Ascending aorta (tissue), 2 donors: ENCODE measurements at regions not wholly inside any gene's neighbourhood (a gene's known extent, or its start where the extent isn't known, plus 50 kb on each side); places are given as distances from the start of the nearest gene placed in this dataset.

Source experiments
- DNase-seq, 2 donors: peaks; one replicate each; pipeline ENCODE4 v3.0.0-alpha.2; 2019; ENCODE audit warnings: low spot score in 2 of 2
- H3K27ac ChIP-seq, 2 donors: fragments of 200-600 bp; sonication (generic); one replicate each; pipeline ENCODE4 v1.5.1; 2016 to 2017; ENCODE audit warnings: mild to moderate bottlenecking in 1 of 2
- H3K27me3 ChIP-seq: fragments of 200-600 bp; sonication (generic); one replicate; pipeline ENCODE4 v1.5.1; 2017
- H3K36me3 ChIP-seq, 2 donors: fragments of 200-600 bp; sonication (generic); one replicate each; pipeline ENCODE4 v1.5.1; 2016
- H3K4me1 ChIP-seq, 2 donors: fragments of 200-600 bp; sonication (generic); one replicate each; pipeline ENCODE4 v1.5.1; 2016 to 2017; ENCODE audit warnings: mild to moderate bottlenecking in 1 of 2
- H3K4me3 ChIP-seq, 2 donors: fragments of 200-600 bp; sonication (generic); one replicate each; pipeline ENCODE4 v1.5.1; 2016 to 2017; ENCODE audit warnings: mild to moderate bottlenecking in 1 of 2
- H3K9me3 ChIP-seq, 2 donors: fragments of 200-600 bp; sonication (generic); one replicate each; pipeline ENCODE4 v1.5.1; 2016
- intact Hi-C: fragments of 100-400 bp; cut with DNase I; formaldehyde crosslinking; loops from one replicate; pipeline ENCODE4 v1.15.1; 2023
- TF ChIP-seq, protein P1 (sequence below), 3 experiments: fragments of 200-600 bp in 2 of 3; fragments of 450-650 bp in 1 of 3; sonication (generic) in 2 of 3; IDR thresholded peaks; one replicate each; pipeline ENCODE4 v1.5.1; 2016 to 2019; ENCODE audit warnings: antibody characterized with exemption in 3 of 3, mild to moderate bottlenecking in 1 of 3, moderate library complexity in 1 of 3

DNA sequence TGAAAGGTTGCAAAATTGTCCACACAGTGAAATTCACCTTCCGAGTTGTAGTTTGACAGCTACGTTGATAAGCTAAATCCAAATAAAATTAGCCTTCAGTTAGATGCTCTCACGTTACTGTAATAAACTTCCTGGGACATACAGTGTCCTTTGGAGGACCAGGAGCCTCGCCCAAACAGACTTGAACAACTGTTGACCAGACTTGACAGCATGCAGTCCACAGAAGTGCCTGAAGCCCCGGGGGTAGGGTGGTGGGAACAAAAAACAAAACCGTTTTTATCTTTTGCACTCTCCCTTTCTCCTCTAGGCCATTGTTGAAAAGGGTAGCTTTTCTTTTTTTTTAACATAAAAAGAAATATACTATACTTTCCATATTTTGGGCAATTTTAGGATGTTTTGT lies 172.8 kb upstream of the SAMSN1 start:
- TF ChIP-seq, protein P1, sequence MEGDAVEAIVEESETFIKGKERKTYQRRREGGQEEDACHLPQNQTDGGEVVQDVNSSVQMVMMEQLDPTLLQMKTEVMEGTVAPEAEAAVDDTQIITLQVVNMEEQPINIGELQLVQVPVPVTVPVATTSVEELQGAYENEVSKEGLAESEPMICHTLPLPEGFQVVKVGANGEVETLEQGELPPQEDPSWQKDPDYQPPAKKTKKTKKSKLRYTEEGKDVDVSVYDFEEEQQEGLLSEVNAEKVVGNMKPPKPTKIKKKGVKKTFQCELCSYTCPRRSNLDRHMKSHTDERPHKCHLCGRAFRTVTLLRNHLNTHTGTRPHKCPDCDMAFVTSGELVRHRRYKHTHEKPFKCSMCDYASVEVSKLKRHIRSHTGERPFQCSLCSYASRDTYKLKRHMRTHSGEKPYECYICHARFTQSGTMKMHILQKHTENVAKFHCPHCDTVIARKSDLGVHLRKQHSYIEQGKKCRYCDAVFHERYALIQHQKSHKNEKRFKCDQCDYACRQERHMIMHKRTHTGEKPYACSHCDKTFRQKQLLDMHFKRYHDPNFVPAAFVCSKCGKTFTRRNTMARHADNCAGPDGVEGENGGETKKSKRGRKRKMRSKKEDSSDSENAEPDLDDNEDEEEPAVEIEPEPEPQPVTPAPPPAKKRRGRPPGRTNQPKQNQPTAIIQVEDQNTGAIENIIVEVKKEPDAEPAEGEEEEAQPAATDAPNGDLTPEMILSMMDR (IDR thresholded peaks at IDR 0.05): no peak
- no peaks in the 10 kb centered on the region for H3K4me1 ChIP-seq
- H3K27ac ChIP-seq: no peak overlapping the region
- H3K4me3 ChIP-seq: no peak overlapping the region
- no peaks in the 10 kb centered on the region for H3K36me3 ChIP-seq
- no peaks in the 10 kb centered on the region for H3K9me3 ChIP-seq
- no peak for DNase-seq
- H3K27me3 ChIP-seq: no peaks in the 10 kb centered on the region
- intact Hi-C loops: no loop called here

GRCh38 chr21:14716761-14717396 lies 170.8 kb upstream of the SAMSN1 start:
- TF ChIP-seq, protein P1 (IDR thresholded peaks at IDR 0.05): no peak
- DNase-seq: no peak
- Histone ChIP-seq H3K4me1 (no peaks in the 10 kb centered on the region), H3K27me3 (no peaks in the 10 kb centered on the region), H3K4me3 (no peak overlapping the region), H3K36me3 (no peaks in the 10 kb centered on the region), H3K27ac (no peak overlapping the region), H3K9me3 (no peaks in the 10 kb centered on the region)
- intact Hi-C loops: no loop called here

GRCh38 chr21:14713109-14713508 lies 167.0 kb upstream of the SAMSN1 start:
- intact Hi-C loops: no loop called here
- H3K27me3 ChIP-seq: no peaks in the 10 kb centered on the region
- no peaks in the 10 kb centered on the region for H3K36me3 ChIP-seq
- no peaks in the 10 kb centered on the region for H3K4me1 ChIP-seq
- TF ChIP-seq, protein P1 (IDR thresholded peaks at IDR 0.05): no peak
- H3K9me3 ChIP-seq: no peaks in the 10 kb centered on the region
- no peak overlapping the region for H3K4me3 ChIP-seq
- H3K27ac ChIP-seq: no peak overlapping the region
- DNase-seq: no peak

- H3K9me3 ChIP-seq: no peaks in the 10 kb centered on the region
- no peaks in the 10 kb centered on the region for H3K27me3 ChIP-seq
- no peak overlapping the region for H3K27ac ChIP-seq
- no peaks in the 10 kb centered on the region for H3K4me1 ChIP-seq
- no peaks in the 10 kb centered on the region for H3K36me3 ChIP-seq
- intact Hi-C loops: no loop called here
- no peak for DNase-seq
- H3K4me3 ChIP-seq: no peak overlapping the region
- TF ChIP-seq, protein P1 (IDR thresholded peaks at IDR 0.05): no peak
Measured at GRCh38 chr21:14712121-14712715, 166.1 kb upstream of the SAMSN1 start.

DNA sequence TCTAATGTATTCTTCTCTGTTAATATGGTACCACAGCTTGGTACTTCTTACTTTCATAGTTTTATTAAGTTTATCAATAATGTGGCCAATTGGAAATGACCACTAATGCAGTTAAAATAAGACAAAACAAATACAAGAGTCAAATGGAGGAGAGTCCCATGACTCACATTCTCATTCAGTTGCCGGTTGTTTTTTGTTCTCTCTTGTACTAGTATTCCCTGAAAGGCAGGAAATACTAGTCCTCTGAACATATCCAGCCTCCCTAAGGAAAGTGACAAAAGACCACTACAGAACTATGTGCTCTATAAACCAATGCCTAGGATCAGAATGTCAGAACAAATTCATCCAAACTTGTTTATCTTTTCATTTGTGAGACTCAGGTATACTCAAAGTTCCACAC lies 165.2 kb upstream of the SAMSN1 start:
- H3K9me3 ChIP-seq: no peaks in the 10 kb centered on the region
- H3K4me3 ChIP-seq: no peak overlapping the region
- DNase-seq: no peak
- H3K4me1 ChIP-seq: no peaks in the 10 kb centered on the region
- TF ChIP-seq, protein P1 (IDR thresholded peaks at IDR 0.05): no peak
- H3K36me3 ChIP-seq: no peaks in the 10 kb centered on the region
- intact Hi-C loops: no loop called here
- H3K27ac ChIP-seq: no peak overlapping the region
- no peaks in the 10 kb centered on the region for H3K27me3 ChIP-seq
